ENCODE measurements at regions not wholly inside any gene's neighbourhood (a gene's known extent, or its start where the extent isn't known, plus 50 kb on each side); places are given as distances from the start of the nearest gene placed in this dataset.

GRCh38 chr16:64437706-64438324, 684.0 kb downstream of the CDH11 start:
- Histone ChIP-seq H4K20me1 (ENCODE audit: control insufficient read depth, insufficient read depth) (no peaks in the 10 kb centered on the region), H3K4me3 (no peak overlapping the region), H3K9me3 (replicated peaks; ENCODE audit: control insufficient read depth, insufficient read depth, low read length) (no peaks in the 10 kb centered on the region; the same call in 2 of the 3 replicates), H3K4me1 (ENCODE audit: control insufficient read depth, insufficient read depth, low read length) (no peaks in the 10 kb centered on the region), H3K4me2 (ENCODE audit: control insufficient read depth, insufficient read depth) (no peak overlapping the region), H3K36me3 (ENCODE audit: control insufficient read depth in 2 of 2, insufficient read depth in 2 of 2, low read length in 1 of 2) (no peaks in the 10 kb centered on the region), H3K27me3 (replicated peaks in 1 of 2; ENCODE audit: control insufficient read depth in 2 of 2, insufficient read depth in 2 of 2, low read length in 1 of 2) (no peaks in the 10 kb centered on the region), H2AFZ (ENCODE audit: control insufficient read depth, low read depth, low read length) (no peak overlapping the region), H3K9ac (ENCODE audit: control insufficient read depth, insufficient read depth, low read length) (no peak overlapping the region), H3K27ac (ENCODE audit: control insufficient read depth, insufficient read depth) (no peak overlapping the region), H3K79me2 (ENCODE audit: control insufficient read depth, insufficient read depth, low read length) (no peaks in the 10 kb centered on the region)
- ATAC-seq (peak; percentile 61), DNase-seq (ENCODE audit: low read depth, low spot score) (no peak), FAIRE-seq (no peak)
- BruUV-seq (replicated peaks): no TSS peak
- ChIA-PET SMC1A (ENCODE audit: uncharacterized antibody, unreplicated experiment) (interaction anchor here (1.2 to 1.6 kb wide), 2 partner anchors 12 to 19 kb away, joined by 4 to 5 read pairs; no protein-coding TSS in a partner anchor), RAD21 (ENCODE audit: unreplicated experiment) (interaction anchor here (1.2 kb wide), 1 partner anchor 8 kb away, joined by 4 read pairs; no protein-coding TSS in a partner anchor), CTCF (no interaction called here), POLR2A (no interaction called here)
- in situ Hi-C loops (cut with MboI): no loop called here
- 59% methylated on average over 9 of the region's 9 CpGs for WGBS (ENCODE audit: insufficient coverage, insufficient replicate concordance, low lambda C conversion rate, missing lambda C conversion rate)
- intact Hi-C loops (cut with micrococcal nuclease; ENCODE audit: unreplicated experiment): no loop called here
- TF ChIP-seq KAT2A (conservative IDR thresholded peaks at IDR 0.05; ENCODE audit: control insufficient read depth, low read depth, low read length) (no peak), SMAD1 (IDR thresholded peaks at IDR 0.05; ENCODE audit: low read depth, partially characterized antibody) (no peak), MTA3 (IDR thresholded peaks at IDR 0.05; ENCODE audit: borderline replicate concordance, low read length) (no peak), ZBTB11 (CRISPR knock-in tag; IDR thresholded peaks at IDR 0.05) (no peak), ETV6 (conservative IDR thresholded peaks at IDR 0.05 in 1 of 2, IDR thresholded peaks at IDR 0.05 in 1 of 2; ENCODE audit: borderline replicate concordance in 1 of 2, low read depth in 1 of 2) (no peak), BHLHE40 (IDR thresholded peaks at IDR 0.05; ENCODE audit: borderline replicate concordance in 1 of 2, low read depth in 2 of 2, low read length in 1 of 2) (no peak), EP300 (IDR thresholded peaks at IDR 0.05; ENCODE audit: borderline replicate concordance in 1 of 2, control insufficient read depth in 1 of 2, low read depth in 2 of 2, low read length in 2 of 2) (no peak), CBX3 (IDR thresholded peaks at IDR 0.05; ENCODE audit: borderline replicate concordance, low read depth) (no peak), IKZF1 (conservative IDR thresholded peaks at IDR 0.05) (no peak), SUZ12 (IDR thresholded peaks at IDR 0.05; ENCODE audit: unreplicated experiment) (no peak), FOS (IDR thresholded peaks at IDR 0.05; ENCODE audit: borderline replicate concordance, extremely low read depth, insufficient read length) (no peak), USF2 (IDR thresholded peaks at IDR 0.05; ENCODE audit: borderline replicate concordance, low read depth, low read length) (no peak), BRCA1 (IDR thresholded peaks at IDR 0.05; ENCODE audit: low read depth, low read length) (no peak), HDAC6 (IDR thresholded peaks at IDR 0.05; ENCODE audit: unreplicated experiment) (no peak), MEF2A (IDR thresholded peaks at IDR 0.05; ENCODE audit: insufficient read depth, low read depth, low read length) (no peak), HDAC2 (IDR thresholded peaks at IDR 0.05) (no peak)
